T-cell (primary cell): ENCODE measurements at regions not wholly inside any gene's neighbourhood (a gene's known extent, or its start where the extent isn't known, plus 50 kb on each side); places are given as distances from the start of the nearest gene placed in this dataset.
"Not testable (repeated sequence)": the region's sequence is repeated elsewhere in the genome, so short reads cannot be mapped to it uniquely, and the experiment has no call there.

Source experiments
- ATAC-seq, 4 experiments: fragments of 200-7000 bp in 3 of 4; fragments of 150-1000 bp in 1 of 4; cut with Tn5 transposase; replicated peaks in 1 of 4; 1 replicate in 3 of 4; 2 replicates in 1 of 4; pipeline ENCODE4 v1.10.0; 2021; ENCODE audit warnings: moderate library complexity in 3 of 4, mild to moderate bottlenecking in 2 of 4, moderate number of reproducible peaks in 1 of 4
- CTCF ChIA-PET, 2 donors: fragments of 300-600 bp; sonication (Branson Sonifier 250); formaldehyde crosslinking; loops; one replicate each; lab custom pipeline; 2022; ENCODE audit warnings: antibody characterized with exemption in 2 of 2; lab: Charles Lee
- POLR2A ChIA-PET, 2 donors: fragments of 300-600 bp; sonication (Branson Sonifier 250); formaldehyde crosslinking; loops; one replicate each; lab custom pipeline; 2022; ENCODE audit warnings: antibody characterized with exemption in 2 of 2; lab: Charles Lee
- DNase-seq, 35 experiments: peaks; one replicate each; pipeline versions ENCODE4 v3.0.0 to v3.0.0-alpha.2; 2013 to 2023
- H3K27ac ChIP-seq: one replicate; pipeline ENCODE4 v1.5.1; 2013; ENCODE audit warnings: low read length
- H3K27me3 ChIP-seq, 2 experiments: replicated peaks in 1 of 2; 1 replicate in 1 of 2; 2 replicates in 1 of 2; pipeline versions ENCODE4 v1.6.1 to v1.7.0; 2013; ENCODE audit warnings: low read length in 1 of 2, mixed read lengths in 1 of 2; ENCODE audit not compliant: control insufficient read depth in 2 of 2, insufficient read depth in 2 of 2; ENCODE audit errors: extremely low read depth in 1 of 2
- H3K36me3 ChIP-seq, 2 donors: 1 replicate in 1 of 2; 2 replicates in 1 of 2; pipeline versions ENCODE4 v1.6.1 to v1.7.0; 2013; ENCODE audit warnings: low read length in 1 of 2; ENCODE audit not compliant: control insufficient read depth in 2 of 2, insufficient read depth in 1 of 2; ENCODE audit errors: extremely low read depth in 1 of 2
- H3K4me1 ChIP-seq, 2 experiments: 1 replicate in 1 of 2; 2 replicates in 1 of 2; pipeline versions ENCODE4 v1.6.1 to v1.7.0; 2013; ENCODE audit warnings: low read length in 2 of 2, mixed read lengths in 1 of 2; ENCODE audit not compliant: insufficient read depth in 2 of 2, control insufficient read depth in 1 of 2; ENCODE audit errors: extremely low read depth in 1 of 2
- H3K4me3 ChIP-seq, 2 donors: 1 replicate in 1 of 2; 2 replicates in 1 of 2; pipeline versions ENCODE4 v1.5.1 to v1.7.0; 2013; ENCODE audit warnings: mild to moderate bottlenecking in 2 of 2, low read length in 1 of 2, moderate library complexity in 1 of 2; ENCODE audit not compliant: control insufficient read depth in 1 of 2; ENCODE audit errors: extremely low read depth in 1 of 2
- H3K9me3 ChIP-seq: 2 replicates; pipeline ENCODE4 v1.7.0; 2013
- H3K27ac Mint-ChIP-seq, 2 donors: one replicate each; pipeline ENCODE4 v1.8.0; 2020 to 2021; ENCODE audit warnings: mild to moderate bottlenecking in 2 of 2, mixed read lengths in 2 of 2
- H3K27me3 Mint-ChIP-seq, 2 donors: one replicate each; pipeline ENCODE4 v1.8.0; 2021 to 2022; ENCODE audit warnings: mixed read lengths in 2 of 2
- H3K36me3 Mint-ChIP-seq: one replicate; pipeline ENCODE4 v1.8.0; 2021; ENCODE audit warnings: mixed read lengths
- H3K4me1 Mint-ChIP-seq, 3 donors: one replicate each; pipeline ENCODE4 v1.8.0; 2020 to 2022; ENCODE audit warnings: mixed read lengths in 3 of 3, mild to moderate bottlenecking in 1 of 3
- H3K4me3 Mint-ChIP-seq, 3 donors: one replicate each; pipeline ENCODE4 v1.8.0; 2020 to 2022; ENCODE audit warnings: mild to moderate bottlenecking in 3 of 3, mixed read lengths in 3 of 3, moderate library complexity in 3 of 3
- H3K9me3 Mint-ChIP-seq, 3 donors: one replicate each; pipeline ENCODE4 v1.8.0; 2020 to 2022; ENCODE audit warnings: mixed read lengths in 3 of 3
- WGBS: methylation state at CpG from one replicate; pipeline ENCODE4 v1.1.5; 2013; ENCODE audit warnings: missing lambda C conversion rate; ENCODE audit not compliant: insufficient coverage; 5-methylcytosine and 5-hydroxymethylcytosine counted together

GRCh38 chr10:30730306-30730705 lies 100.8 kb upstream of the LYZL2 start:
- H3K4me3 ChIP-seq: no peak overlapping the region
- peaks cover 0 to under 1% of the 10 kb centered on the region in 2 donors for H3K27me3 Mint-ChIP-seq
- 40% methylated on average over 1 of the region's 2 CpGs for WGBS
- CTCF ChIA-PET: interaction anchor here (0.6 to 1.6 kb wide), 4 partner anchors 43 to 1040 kb away, joined by 3 to 8 read pairs (median 4); no protein-coding TSS in a partner anchor
- no peak overlapping the region for H3K27ac Mint-ChIP-seq
- H3K36me3 Mint-ChIP-seq: no peaks in the 10 kb centered on the region
- H3K27ac ChIP-seq: no peak overlapping the region
- H3K27me3 ChIP-seq: peaks cover 0 to 6% of the 10 kb centered on the region in 2 experiments
- peaks cover 0 to 12% of the 10 kb centered on the region in 2 experiments for H3K4me1 ChIP-seq
- no peaks in the 10 kb centered on the region for H3K9me3 ChIP-seq
- H3K9me3 Mint-ChIP-seq: no peaks in the 10 kb centered on the region
- POLR2A ChIA-PET: no interaction called here
- no peaks in the 10 kb centered on the region for H3K36me3 ChIP-seq
- H3K4me1 Mint-ChIP-seq: peaks cover 0 to 2% (median 0%) of the 10 kb centered on the region in 3 donors
- DNase-seq (no peak), ATAC-seq (no peak)
- no peak overlapping the region for H3K4me3 Mint-ChIP-seq

- H3K27me3 ChIP-seq: peaks cover 0 to 4% of the 10 kb centered on the region in 2 experiments
- Mint-ChIP-seq H3K9me3 (no peaks in the 10 kb centered on the region), H3K27me3 (no peaks in the 10 kb centered on the region), H3K4me1 (peaks cover 0 to 2% (median 0%) of the 10 kb centered on the region in 3 donors), H3K36me3 (no peaks in the 10 kb centered on the region), H3K27ac (no peak overlapping the region), H3K4me3 (no peak overlapping the region)
- no peak for DNase-seq
- H3K36me3 ChIP-seq: no peaks in the 10 kb centered on the region
- H3K4me3 ChIP-seq: no peak overlapping the region
- H3K9me3 ChIP-seq: no peaks in the 10 kb centered on the region
- WGBS: 95% methylated on average over 2 of the region's 4 CpGs
- ATAC-seq: no peak
- H3K4me1 ChIP-seq: peaks cover 0 to 12% of the 10 kb centered on the region in 2 experiments
- ChIA-PET CTCF (interaction anchor here in 1 of 2 donors (1.2 to 1.6 kb wide), 2 partner anchors 12 to 1042 kb away, joined by 3 to 8 read pairs; no protein-coding TSS in a partner anchor), POLR2A (interaction anchor here in 1 of 2 donors (0.6 kb wide), 1 partner anchor 11 kb away, joined by 3 read pairs; no protein-coding TSS in a partner anchor)
- H3K27ac ChIP-seq: no peak overlapping the region
Observed at GRCh38 chr10:30728766-30729165, 99.2 kb upstream of the LYZL2 start.

DNA sequence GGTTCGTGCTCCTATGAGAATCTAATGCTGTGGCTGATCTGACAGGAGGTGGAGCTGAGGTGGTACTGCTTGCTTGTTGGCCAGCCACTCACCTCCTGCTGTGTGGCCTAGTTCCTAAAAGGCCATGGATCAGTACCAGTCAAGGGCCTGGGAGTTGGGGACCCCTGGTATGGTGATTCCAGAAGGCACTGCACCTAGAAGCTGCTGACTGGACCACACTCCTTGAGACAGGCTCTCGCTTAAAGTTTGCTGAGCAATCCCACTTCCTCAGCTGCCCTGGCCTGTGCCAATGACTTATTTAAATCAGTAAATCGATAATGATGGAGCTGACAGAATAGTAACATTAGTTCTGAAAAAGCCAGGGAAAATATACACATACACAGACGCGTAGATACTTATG lies 98.6 kb upstream of the LYZL2 start:
- no peak overlapping the region for H3K27ac ChIP-seq
- H3K27me3 Mint-ChIP-seq: no peaks in the 10 kb centered on the region
- ATAC-seq: no peak
- H3K9me3 ChIP-seq: no peaks in the 10 kb centered on the region
- no peak overlapping the region for H3K4me3 Mint-ChIP-seq
- no peak overlapping the region for H3K4me3 ChIP-seq
- POLR2A ChIA-PET: no interaction called here
- WGBS: no CpG with 5 or more reads among the region's 5 CpGs
- CTCF ChIA-PET: interaction anchor here in 1 of 2 donors (0.9 kb wide), 1 partner anchor 1079 kb away, joined by 3 read pairs; no protein-coding TSS in a partner anchor
- H3K4me1 Mint-ChIP-seq: peaks cover 0 to 2% (median 0%) of the 10 kb centered on the region in 3 donors
- no peak overlapping the region for H3K27ac Mint-ChIP-seq
- no peaks in the 10 kb centered on the region for H3K9me3 Mint-ChIP-seq
- H3K4me1 ChIP-seq: peaks cover 0 to 12% of the 10 kb centered on the region in 2 experiments
- no peaks in the 10 kb centered on the region for H3K36me3 Mint-ChIP-seq
- H3K36me3 ChIP-seq: no peaks in the 10 kb centered on the region
- DNase-seq: no peak
- H3K27me3 ChIP-seq: peaks cover 0 to 4% of the 10 kb centered on the region in 2 experiments

- H3K4me3 ChIP-seq: no peak overlapping the region
- H3K36me3 Mint-ChIP-seq: no peaks in the 10 kb centered on the region
- peaks cover 0 to 4% of the 10 kb centered on the region in 2 experiments for H3K27me3 ChIP-seq
- DNase-seq (no peak), ATAC-seq (no peak)
- H3K27ac ChIP-seq: no peak overlapping the region
- no peaks in the 10 kb centered on the region for H3K9me3 Mint-ChIP-seq
- no CpG with 5 or more reads among the region's 2 CpGs for WGBS
- H3K4me1 ChIP-seq: peaks cover 0 to 12% of the 10 kb centered on the region in 2 experiments
- no peaks in the 10 kb centered on the region for H3K9me3 ChIP-seq
- no peak overlapping the region for H3K27ac Mint-ChIP-seq
- H3K27me3 Mint-ChIP-seq: no peaks in the 10 kb centered on the region
- ChIA-PET CTCF (interaction anchor here in 1 of 2 donors (0.9 kb wide), 1 partner anchor 1080 kb away, joined by 3 read pairs; no protein-coding TSS in a partner anchor), POLR2A (no interaction called here)
- peaks cover 0 to 2% (median 0%) of the 10 kb centered on the region in 3 donors for H3K4me1 Mint-ChIP-seq
- no peaks in the 10 kb centered on the region for H3K36me3 ChIP-seq
- no peak overlapping the region for H3K4me3 Mint-ChIP-seq
Observed at GRCh38 chr10:30727524-30727923, 98.0 kb upstream of the LYZL2 start.

- H3K27ac Mint-ChIP-seq, H3K4me3 Mint-ChIP-seq, H3K27me3 Mint-ChIP-seq, H3K36me3 ChIP-seq, H3K9me3 ChIP-seq, H3K36me3 Mint-ChIP-seq, H3K4me3 ChIP-seq, H3K9me3 Mint-ChIP-seq, POLR2A ChIA-PET, H3K27ac ChIP-seq, H3K27me3 ChIP-seq, H3K4me1 Mint-ChIP-seq: not testable (repeated sequence)
- CTCF ChIA-PET: interaction anchor here (1.2 kb wide), 2 partner anchors 9 to 40 kb away, joined by 3 read pairs; no protein-coding TSS in a partner anchor
- ATAC-seq (peak; percentile 90 to 98 (median 92)), DNase-seq (peak; percentile 34 to 92 (median 74))
- peaks cover 0 to 12% of the 10 kb centered on the region in 2 experiments for H3K4me1 ChIP-seq
- 7% methylated on average over 11 of the region's 19 CpGs for WGBS
Observed at GRCh38 chr10:30726783-30727414, 97.3 kb upstream of the LYZL2 start.

- WGBS: 91% methylated on average over 7 of the region's 10 CpGs
- ATAC-seq: no peak
Observed at GRCh38 chr10:30725661-30726060, 96.1 kb upstream of the LYZL2 start.

More at GRCh38 chr10:30725661-30726060, 96.1 kb upstream of the LYZL2 start:
- DNase-seq: no peak
- Histone ChIP-seq H3K4me1 (peaks cover 0 to 12% of the 10 kb centered on the region in 2 experiments), H3K27ac (no peak overlapping the region), H3K27me3 (peaks cover 0 to 4% of the 10 kb centered on the region in 2 experiments), H3K4me3 (no peak overlapping the region), H3K9me3 (no peaks in the 10 kb centered on the region), H3K36me3 (no peaks in the 10 kb centered on the region)
- POLR2A ChIA-PET: no interaction called here
- Mint-ChIP-seq H3K4me1 (peaks cover 0 to 2% (median 0%) of the 10 kb centered on the region in 3 donors), H3K27ac (no peak overlapping the region), H3K9me3 (no peaks in the 10 kb centered on the region), H3K36me3 (no peaks in the 10 kb centered on the region), H3K27me3 (no peaks in the 10 kb centered on the region), H3K4me3 (no peak overlapping the region)
- CTCF ChIA-PET: no interaction called here
